ENCODE measurements at regions not wholly inside any gene's neighbourhood (a gene's known extent, or its start where the extent isn't known, plus 50 kb on each side); places are given as distances from the start of the nearest gene placed in this dataset.

DNA sequence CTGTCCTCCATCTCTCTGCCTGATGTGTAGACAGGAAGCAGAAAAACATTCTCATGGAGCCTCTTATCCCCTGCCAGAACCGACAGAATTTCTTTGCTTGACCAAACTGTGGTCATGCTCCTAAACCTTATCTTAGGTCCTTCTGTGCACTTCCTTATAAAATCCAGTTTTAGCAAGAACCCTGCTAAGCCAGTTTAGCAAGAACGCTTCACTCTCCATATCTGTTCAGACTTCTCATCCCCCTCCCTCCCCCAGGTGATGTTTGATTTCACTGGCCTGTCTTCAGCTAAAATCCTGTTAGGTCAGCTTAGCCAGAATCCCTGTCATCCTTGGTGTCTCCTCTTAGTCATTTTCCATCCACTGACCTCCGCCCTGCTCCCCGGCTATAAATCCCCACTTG lies 1130.9 kb upstream of the PRKX start:
- H3K27ac ChIP-seq (ENCODE audit: low read depth, low read length) = no peak overlapping the region

DNA sequence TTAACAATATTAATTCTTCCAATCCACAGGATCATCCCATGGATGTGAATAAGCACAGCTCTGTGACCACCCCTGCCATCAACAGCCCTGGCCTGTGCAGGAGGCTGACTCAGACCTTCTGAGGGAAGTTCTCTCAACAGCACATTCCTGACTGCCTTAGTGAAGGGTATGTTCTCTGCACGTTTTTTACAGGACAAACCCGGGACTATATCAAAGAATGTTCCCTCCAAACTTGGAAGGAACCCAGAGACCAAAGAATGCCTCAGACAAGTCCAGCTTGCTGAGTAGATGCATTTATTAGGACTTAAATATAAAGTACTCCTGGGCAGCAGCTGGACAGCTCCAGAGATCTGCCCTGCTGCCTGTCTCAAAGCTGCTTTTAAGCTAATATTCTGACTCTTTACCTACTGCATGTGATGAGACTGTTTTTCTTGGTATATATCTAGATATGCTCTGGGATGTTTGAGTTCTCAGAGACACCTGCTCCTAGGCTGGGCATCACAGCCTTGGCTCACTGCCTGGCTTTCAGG lies 1127.8 kb upstream of the PRKX start:
- no peak overlapping the region for H3K27ac ChIP-seq (ENCODE audit: low read depth, low read length)
- no peaks in the 10 kb centered on the region for H3K27me3 ChIP-seq (ENCODE audit: control insufficient read depth, insufficient read depth, low read length)
- no peak overlapping the region for H3K4me3 ChIP-seq (ENCODE audit: low read depth, low read length)
- H3K9me3 ChIP-seq (ENCODE audit: control insufficient read depth, insufficient read depth, low read length) = no peaks in the 10 kb centered on the region; the same call in 1 of the 2 replicates
- H3K36me3 ChIP-seq (ENCODE audit: control insufficient read depth, insufficient read depth, low read length) = no peaks in the 10 kb centered on the region
- no peak overlapping the region for H3K9ac ChIP-seq (ENCODE audit: low read depth, low read length)
- H3K4me1 ChIP-seq (ENCODE audit: control insufficient read depth, insufficient read depth, low read length) = no peaks in the 10 kb centered on the region

More for the DNA sequence above, 1130.9 kb upstream of the PRKX start:
- no peaks in the 10 kb centered on the region for H3K36me3 ChIP-seq (ENCODE audit: control insufficient read depth, insufficient read depth, low read length)
- H3K4me1 ChIP-seq (ENCODE audit: control insufficient read depth, insufficient read depth, low read length) = no peaks in the 10 kb centered on the region
- H3K4me3 ChIP-seq (ENCODE audit: low read depth, low read length) = no peak overlapping the region
- no peaks in the 10 kb centered on the region; the same call in 1 of the 2 replicates for H3K9me3 ChIP-seq (ENCODE audit: control insufficient read depth, insufficient read depth, low read length)
- H3K27me3 ChIP-seq (ENCODE audit: control insufficient read depth, insufficient read depth, low read length) = no peaks in the 10 kb centered on the region
- no peak overlapping the region for H3K9ac ChIP-seq (ENCODE audit: low read depth, low read length)

DNA sequence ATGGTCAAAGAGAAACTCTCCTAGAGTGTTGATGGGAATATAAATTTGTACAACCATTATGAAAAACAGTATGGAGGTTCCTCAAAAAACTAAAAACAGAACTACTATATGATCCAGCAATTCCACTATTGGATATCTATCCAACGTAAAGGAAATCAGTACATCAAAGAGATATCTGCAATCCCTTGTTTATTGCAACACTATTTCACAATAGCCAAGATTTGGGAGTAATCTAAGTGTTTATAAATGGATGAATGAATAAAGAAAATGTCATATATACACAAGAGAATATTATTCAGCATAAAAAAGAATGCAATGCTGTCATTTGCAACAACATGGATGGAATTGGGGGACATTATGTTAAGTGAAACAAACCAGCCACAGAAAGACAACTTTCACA lies 1118.1 kb upstream of the PRKX start:
- no peaks in the 10 kb centered on the region; the same call in 1 of the 2 replicates for H3K4me1 ChIP-seq (ENCODE audit: control insufficient read depth, insufficient read depth, low read length)
- no peaks in the 10 kb centered on the region for H3K27me3 ChIP-seq (ENCODE audit: control insufficient read depth, insufficient read depth, low read length)
- H3K9ac ChIP-seq (ENCODE audit: low read depth, low read length) = no peak overlapping the region
- H3K4me3 ChIP-seq (ENCODE audit: low read depth, low read length) = no peak overlapping the region
- H3K9me3 ChIP-seq (ENCODE audit: control insufficient read depth, insufficient read depth, low read length) = no peaks in the 10 kb centered on the region
- no peak overlapping the region for H3K27ac ChIP-seq (ENCODE audit: low read depth, low read length)
- H3K36me3 ChIP-seq (ENCODE audit: control insufficient read depth, insufficient read depth, low read length) = no peaks in the 10 kb centered on the region

DNA sequence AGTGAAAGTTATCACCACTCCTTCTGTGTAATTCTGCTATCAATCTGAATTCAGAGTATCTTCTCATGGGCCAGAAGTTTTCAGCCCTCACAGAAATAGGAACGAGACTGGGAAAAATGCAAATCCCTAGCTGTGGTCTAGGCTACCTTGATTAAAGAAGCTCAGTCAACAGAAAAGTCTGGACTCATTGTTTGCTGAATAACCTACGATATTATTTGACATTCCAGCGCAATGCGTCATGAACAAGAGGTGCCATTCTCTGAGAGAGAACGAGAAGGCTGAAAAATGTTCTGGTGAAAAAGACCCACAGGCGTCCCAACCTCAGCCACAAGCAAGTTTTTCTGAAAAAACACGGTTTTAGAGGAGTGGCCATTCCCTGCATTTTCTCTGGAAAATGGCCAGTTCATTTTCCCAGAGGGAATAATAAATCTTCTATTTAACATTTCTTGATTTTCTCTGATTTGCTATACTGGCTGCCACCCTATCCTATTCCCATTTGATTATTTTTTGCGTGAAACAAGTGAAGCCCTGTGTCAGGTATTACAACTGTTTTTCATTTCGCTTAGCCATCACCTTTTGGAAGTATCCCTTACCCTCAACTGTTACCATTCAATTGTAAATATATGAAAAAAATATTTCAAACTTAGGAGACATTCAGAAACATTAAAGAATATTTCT lies 1117.6 kb upstream of the PRKX start:
- Histone ChIP-seq H3K27ac (ENCODE audit: low read depth, low read length) (no peak overlapping the region), H3K4me3 (ENCODE audit: low read depth, low read length) (no peak overlapping the region), H3K9ac (ENCODE audit: low read depth, low read length) (no peak overlapping the region)

DNA sequence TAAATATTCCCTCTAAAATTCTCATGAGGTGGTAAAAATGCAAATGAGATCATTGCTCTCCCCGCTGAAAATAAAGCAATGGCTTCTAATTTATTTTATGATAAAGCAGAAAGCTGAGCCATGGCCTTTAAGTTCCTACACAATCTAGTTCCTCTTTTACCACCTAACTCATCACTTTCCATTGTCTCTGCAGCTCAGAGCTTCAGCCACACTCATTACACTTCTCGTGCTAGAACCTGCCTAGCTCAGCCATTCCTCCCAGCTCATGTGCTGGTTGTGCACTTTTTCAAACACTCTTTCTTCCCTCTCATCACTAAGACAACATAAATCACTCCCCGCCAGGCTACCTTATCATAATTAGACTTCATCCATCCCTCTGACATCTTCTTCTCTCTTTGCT lies 1112.1 kb upstream of the PRKX start:
- H3K4me3 ChIP-seq (ENCODE audit: low read depth, low read length) = no peak overlapping the region
- H3K4me1 ChIP-seq (ENCODE audit: control insufficient read depth, insufficient read depth, low read length) = peaks cover 12% of the 10 kb centered on the region; the same call in 1 of the 2 replicates
- no peak overlapping the region for H3K27ac ChIP-seq (ENCODE audit: low read depth, low read length)
- H3K36me3 ChIP-seq (ENCODE audit: control insufficient read depth, insufficient read depth, low read length) = no peaks in the 10 kb centered on the region
- no peak overlapping the region for H3K9ac ChIP-seq (ENCODE audit: low read depth, low read length)
- H3K27me3 ChIP-seq (ENCODE audit: control insufficient read depth, insufficient read depth, low read length) = no peaks in the 10 kb centered on the region
- no peaks in the 10 kb centered on the region for H3K9me3 ChIP-seq (ENCODE audit: control insufficient read depth, insufficient read depth, low read length)

More for the DNA sequence above, 1117.6 kb upstream of the PRKX start:
- no peaks in the 10 kb centered on the region; the same call in 1 of the 2 replicates for H3K4me1 ChIP-seq (ENCODE audit: control insufficient read depth, insufficient read depth, low read length)
- H3K36me3 ChIP-seq (ENCODE audit: control insufficient read depth, insufficient read depth, low read length) = no peaks in the 10 kb centered on the region
- no peaks in the 10 kb centered on the region for H3K9me3 ChIP-seq (ENCODE audit: control insufficient read depth, insufficient read depth, low read length)
- H3K27me3 ChIP-seq (ENCODE audit: control insufficient read depth, insufficient read depth, low read length) = no peaks in the 10 kb centered on the region

DNA sequence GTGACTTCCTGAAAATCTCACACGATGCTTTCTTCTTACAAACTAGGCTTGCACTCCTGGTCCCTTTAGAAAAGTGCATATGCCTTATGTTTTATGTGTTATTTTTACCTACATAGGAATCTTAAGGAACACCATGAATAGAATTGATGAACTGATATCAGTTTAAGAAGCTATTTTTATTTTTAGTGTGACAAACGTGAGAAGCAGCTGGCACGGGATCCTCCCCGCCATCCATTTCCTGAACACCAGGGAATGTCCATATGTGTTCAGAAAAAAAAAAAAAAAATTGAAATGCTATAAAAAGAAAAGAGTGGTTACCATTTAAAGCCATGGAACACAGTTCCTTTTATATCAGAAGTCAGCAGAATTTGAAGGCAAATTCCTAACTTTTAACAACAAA lies 1096.1 kb upstream of the PRKX start:
- Histone ChIP-seq H3K36me3 (ENCODE audit: control insufficient read depth, insufficient read depth, low read length) (no peaks in the 10 kb centered on the region), H3K27ac (ENCODE audit: low read depth, low read length) (no peak overlapping the region), H3K4me1 (ENCODE audit: control insufficient read depth, insufficient read depth, low read length) (0 out of 2 replicates have a peak, but pooled peaks cover 1% of the 10 kb centered on the region), H3K9ac (ENCODE audit: low read depth, low read length) (no peak overlapping the region), H3K4me3 (ENCODE audit: low read depth, low read length) (no peak overlapping the region), H3K27me3 (ENCODE audit: control insufficient read depth, insufficient read depth, low read length) (no peaks in the 10 kb centered on the region), H3K9me3 (ENCODE audit: control insufficient read depth, insufficient read depth, low read length) (peaks cover 12% of the 10 kb centered on the region)

DNA sequence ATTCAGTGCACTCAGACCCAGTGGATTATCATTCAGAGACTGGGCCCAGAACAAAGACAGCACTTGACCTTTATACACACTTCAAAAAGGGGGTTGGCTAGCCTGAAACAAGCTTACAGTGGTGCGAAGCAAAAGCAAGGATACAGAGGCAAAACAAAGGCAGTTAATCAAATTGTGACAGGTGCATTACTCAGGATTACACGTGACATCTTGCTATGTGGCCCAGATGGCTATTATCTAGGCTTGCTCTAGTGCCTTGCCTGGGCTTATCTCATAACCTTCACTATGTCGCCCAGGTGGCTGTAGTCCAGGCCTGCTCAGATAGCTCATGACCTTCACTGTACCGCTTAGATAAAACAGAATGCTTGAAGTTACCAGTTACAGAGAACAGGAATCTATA lies 1092.1 kb upstream of the PRKX start:
- 0 out of 2 replicates have a peak, but pooled peaks cover 13% of the 10 kb centered on the region for H3K4me1 ChIP-seq (ENCODE audit: control insufficient read depth, insufficient read depth, low read length)
- no peaks in the 10 kb centered on the region for H3K36me3 ChIP-seq (ENCODE audit: control insufficient read depth, insufficient read depth, low read length)
- H3K4me3 ChIP-seq (ENCODE audit: low read depth, low read length) = no peak overlapping the region
- H3K27me3 ChIP-seq (ENCODE audit: control insufficient read depth, insufficient read depth, low read length) = no peaks in the 10 kb centered on the region
- H3K27ac ChIP-seq (ENCODE audit: low read depth, low read length) = no peak overlapping the region
- H3K9me3 ChIP-seq (ENCODE audit: control insufficient read depth, insufficient read depth, low read length) = peaks cover 12% of the 10 kb centered on the region
- H3K9ac ChIP-seq (ENCODE audit: low read depth, low read length) = no peak overlapping the region

DNA sequence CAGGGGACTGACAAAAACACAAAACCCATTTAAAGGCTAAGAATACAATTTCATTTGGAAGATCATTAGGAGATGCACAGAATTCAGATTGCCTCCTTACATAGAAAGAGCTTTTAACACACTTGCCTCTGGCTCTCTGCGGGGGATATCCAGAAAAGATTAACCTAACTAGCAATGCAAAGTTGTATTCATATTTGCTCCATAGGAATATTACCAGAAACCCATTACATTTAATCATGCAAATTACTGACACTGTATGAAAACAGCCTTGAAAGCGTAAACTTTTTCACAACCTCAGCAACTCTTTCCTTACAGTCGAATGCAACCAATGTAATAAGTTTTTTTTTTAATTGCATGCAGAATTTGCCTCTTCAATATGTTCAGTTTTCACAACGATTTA lies 1087.3 kb upstream of the PRKX start:
- H3K4me1 ChIP-seq (ENCODE audit: control insufficient read depth, insufficient read depth, low read length) = 0 out of 2 replicates have a peak, but pooled peaks cover 13% of the 10 kb centered on the region
- no peak overlapping the region for H3K27ac ChIP-seq (ENCODE audit: low read depth, low read length)
- peaks cover 5% of the 10 kb centered on the region for H3K9me3 ChIP-seq (ENCODE audit: control insufficient read depth, insufficient read depth, low read length)
- H3K27me3 ChIP-seq (ENCODE audit: control insufficient read depth, insufficient read depth, low read length) = no peaks in the 10 kb centered on the region
- H3K4me3 ChIP-seq (ENCODE audit: low read depth, low read length) = no peak overlapping the region
- H3K9ac ChIP-seq (ENCODE audit: low read depth, low read length) = no peak overlapping the region
- no peaks in the 10 kb centered on the region for H3K36me3 ChIP-seq (ENCODE audit: control insufficient read depth, insufficient read depth, low read length)

DNA sequence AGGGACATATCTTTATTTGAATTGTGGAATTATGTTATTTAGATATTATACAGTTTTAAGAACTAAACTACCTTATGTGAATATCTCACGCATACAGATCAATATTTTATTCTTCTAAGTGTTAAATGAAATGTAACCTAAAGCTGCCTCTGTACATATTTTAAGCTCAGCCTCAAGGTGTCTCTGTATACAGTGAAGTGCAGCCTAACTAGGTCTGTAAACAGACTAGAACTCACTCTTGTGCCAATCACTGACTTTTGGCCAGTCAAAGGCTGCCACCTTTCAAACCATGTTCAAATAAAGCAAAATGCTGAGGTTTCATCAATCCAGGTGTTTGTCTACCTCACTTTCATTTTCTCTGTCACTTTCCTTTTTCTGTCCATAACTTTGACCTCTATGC lies 1074.5 kb upstream of the PRKX start:
- Histone ChIP-seq H3K9ac (ENCODE audit: low read depth, low read length) (no peak overlapping the region), H3K4me1 (ENCODE audit: control insufficient read depth, insufficient read depth, low read length) (no peaks in the 10 kb centered on the region), H3K36me3 (ENCODE audit: control insufficient read depth, insufficient read depth, low read length) (no peaks in the 10 kb centered on the region), H3K9me3 (ENCODE audit: control insufficient read depth, insufficient read depth, low read length) (no peaks in the 10 kb centered on the region), H3K27me3 (ENCODE audit: control insufficient read depth, insufficient read depth, low read length) (no peaks in the 10 kb centered on the region), H3K4me3 (ENCODE audit: low read depth, low read length) (no peak overlapping the region), H3K27ac (ENCODE audit: low read depth, low read length) (no peak overlapping the region)

DNA sequence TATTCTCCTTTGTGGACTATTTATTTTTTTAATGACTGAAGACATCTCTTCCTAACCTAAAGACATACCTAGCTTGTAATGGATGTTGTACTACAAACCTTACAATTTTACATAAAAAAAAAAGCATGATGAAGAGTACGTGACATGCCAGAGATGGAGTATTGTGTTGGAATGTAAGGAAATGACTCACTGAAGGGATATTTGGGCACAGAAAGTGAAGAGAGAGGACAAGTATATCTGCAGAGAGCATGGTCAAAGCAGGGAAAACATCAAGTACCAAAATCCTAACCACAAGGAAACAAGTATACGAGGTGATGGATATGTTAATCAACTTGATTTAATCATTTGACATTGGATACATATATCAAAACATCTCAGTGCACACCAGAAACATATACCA lies 1051.4 kb upstream of the PRKX start:
- Histone ChIP-seq H3K9ac (ENCODE audit: low read depth, low read length) (no peak overlapping the region), H3K4me3 (ENCODE audit: low read depth, low read length) (no peak overlapping the region), H3K9me3 (ENCODE audit: control insufficient read depth, insufficient read depth, low read length) (no peaks in the 10 kb centered on the region), H3K27ac (ENCODE audit: low read depth, low read length) (no peak overlapping the region), H3K36me3 (ENCODE audit: control insufficient read depth, insufficient read depth, low read length) (no peaks in the 10 kb centered on the region), H3K27me3 (ENCODE audit: control insufficient read depth, insufficient read depth, low read length) (no peaks in the 10 kb centered on the region), H3K4me1 (ENCODE audit: control insufficient read depth, insufficient read depth, low read length) (no peaks in the 10 kb centered on the region)

DNA sequence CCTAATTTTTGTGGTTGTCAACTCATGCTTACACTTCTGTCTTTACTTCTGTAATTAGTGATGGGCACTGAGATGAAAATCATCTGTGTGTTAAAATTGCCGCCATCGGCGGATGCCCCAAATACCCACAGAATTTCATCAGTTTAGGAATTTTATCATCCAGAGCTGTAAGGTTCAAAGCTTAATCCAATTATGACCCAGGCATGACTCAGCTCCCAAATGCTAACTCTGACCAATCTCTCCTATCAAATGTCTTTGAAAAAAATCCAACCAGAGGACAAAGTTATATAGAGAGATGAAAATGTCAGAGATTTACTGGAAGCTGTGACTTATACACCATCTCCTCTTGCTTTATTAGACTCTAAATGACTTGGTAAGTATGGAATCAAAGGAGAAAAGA lies 1048.7 kb upstream of the PRKX start:
- Histone ChIP-seq H3K4me1 (ENCODE audit: control insufficient read depth, insufficient read depth, low read length) (no peaks in the 10 kb centered on the region), H3K4me3 (ENCODE audit: low read depth, low read length) (no peak overlapping the region), H3K27me3 (ENCODE audit: control insufficient read depth, insufficient read depth, low read length) (no peaks in the 10 kb centered on the region), H3K9me3 (ENCODE audit: control insufficient read depth, insufficient read depth, low read length) (no peaks in the 10 kb centered on the region), H3K9ac (ENCODE audit: low read depth, low read length) (no peak overlapping the region), H3K27ac (ENCODE audit: low read depth, low read length) (no peak overlapping the region), H3K36me3 (ENCODE audit: control insufficient read depth, insufficient read depth, low read length) (no peaks in the 10 kb centered on the region)

All from HUES48 (cell line).